H1 (cell line): ENCODE measurements at regions not wholly inside any gene's neighbourhood (a gene's known extent, or its start where the extent isn't known, plus 50 kb on each side); places are given as distances from the start of the nearest gene placed in this dataset.

Experiments
- CTCF ChIA-PET: fragments of 300-600 bp; sonication (Branson Sonifier 250); formaldehyde crosslinking; loops from one replicate; lab custom pipeline; 2021; ENCODE audit not compliant: partially characterized antibody; lab: Charles Lee
- POLR2A ChIA-PET: fragments of 300-600 bp; sonication (Branson Sonifier 250); formaldehyde crosslinking; loops from one replicate; lab custom pipeline; 2021; ENCODE audit warnings: inconsistent platforms; ENCODE audit not compliant: partially characterized antibody; lab: Charles Lee
- DNase-seq, 2 experiments: peaks; one replicate each; pipeline versions ENCODE4 v3.0.0 to v3.0.0-alpha.2; 2010 to 2022; ENCODE audit warnings: low spot score in 2 of 2, low read depth in 1 of 2, mixed read lengths in 1 of 2
- FAIRE-seq: peaks from 2 replicates; lab custom pipeline; 2011; peaks lifted over from hg19 to GRCh38; lab: Jason Lieb, UNC
- H2AFZ ChIP-seq: 2 replicates; pipeline ENCODE4 v1.8.1; 2012; ENCODE audit warnings: low read length, inconsistent platforms
- H2AK5ac ChIP-seq: 2 replicates; pipeline ENCODE4 v1.6.1; 2013; ENCODE audit warnings: low read depth, low read length
- H2BK120ac ChIP-seq: replicated peaks from 2 replicates; pipeline ENCODE3; 2013; ENCODE audit warnings: low read depth, low read length, inconsistent platforms
- H2BK12ac ChIP-seq: 2 replicates; pipeline ENCODE4 v1.6.1; 2013; ENCODE audit warnings: low read depth, low read length
- H2BK15ac ChIP-seq: 2 replicates; pipeline ENCODE4 v1.6.1; 2013; ENCODE audit warnings: low read length
- H2BK20ac ChIP-seq: 2 replicates; pipeline ENCODE4 v1.6.1; 2013; ENCODE audit warnings: low read length
- H2BK5ac ChIP-seq: 2 replicates; pipeline ENCODE4 v1.6.1; 2013; ENCODE audit warnings: low read depth, low read length
- H3K14ac ChIP-seq: 2 replicates; pipeline ENCODE4 v1.6.1; 2013; ENCODE audit warnings: inconsistent platforms; ENCODE audit not compliant: insufficient read length
- H3K18ac ChIP-seq: 2 replicates; pipeline ENCODE4 v1.6.1; 2013; ENCODE audit warnings: low read length; ENCODE audit errors: extremely low read depth
- H3K23ac ChIP-seq: 2 replicates; pipeline ENCODE4 v1.6.1; 2013; ENCODE audit warnings: inconsistent platforms; ENCODE audit not compliant: insufficient read length
- H3K23me2 ChIP-seq: 2 replicates; pipeline ENCODE4 v1.6.1; 2013; ENCODE audit warnings: low read depth, low read length
- H3K27ac ChIP-seq: 2 replicates; pipeline ENCODE4 v1.6.1; 2011; ENCODE audit warnings: low read depth, low read length, inconsistent platforms
- H3K27me3 ChIP-seq, 4 experiments: replicated peaks in 1 of 4; 1 replicate in 1 of 4; 2 replicates in 3 of 4; pipeline versions ENCODE4 v1.6.1 to v1.8.1; 2011 to 2013; ENCODE audit warnings: low read length in 3 of 4, mild to moderate bottlenecking in 3 of 4, inconsistent platforms in 2 of 4, mixed read lengths in 2 of 4, moderate library complexity in 1 of 4; ENCODE audit not compliant: control insufficient read depth in 3 of 4, insufficient read depth in 3 of 4; ENCODE audit errors: extremely low read depth in 1 of 4
- H3K36me3 ChIP-seq, 4 experiments: 2 replicates each; pipeline versions ENCODE4 v1.6.1 to v1.8.1; 2011 to 2013; ENCODE audit warnings: mild to moderate bottlenecking in 4 of 4, low read length in 3 of 4, moderate library complexity in 2 of 4, control low read depth in 1 of 4, inconsistent platforms in 1 of 4; ENCODE audit not compliant: insufficient read depth in 4 of 4, control insufficient read depth in 2 of 4
- H3K4ac ChIP-seq: replicated peaks from 2 replicates; pipeline ENCODE3; 2013; ENCODE audit warnings: low read length, low read depth, mixed read lengths, inconsistent platforms; ENCODE audit not compliant: insufficient read length
- H3K4me1 ChIP-seq, 4 experiments: replicated peaks in 1 of 4; 1 replicate in 1 of 4; 2 replicates in 3 of 4; pipeline versions ENCODE4 v1.6.1 to v1.8.1; 2011 to 2013; ENCODE audit warnings: low read length in 3 of 4, inconsistent platforms in 2 of 4, mixed read lengths in 1 of 4; ENCODE audit not compliant: insufficient read depth in 4 of 4, control insufficient read depth in 3 of 4
- H3K4me2 ChIP-seq, 2 experiments: 2 replicates each; pipeline versions ENCODE4 v1.6.1 to v1.8.1; 2011 to 2013; ENCODE audit warnings: low read depth in 2 of 2, low read length in 2 of 2, control low read depth in 1 of 2, inconsistent platforms in 1 of 2, mild to moderate bottlenecking in 1 of 2; ENCODE audit not compliant: insufficient read depth in 1 of 2
- H3K4me3 ChIP-seq, 4 experiments: fragments of 200-600, 300-600 bp in 1 of 4; sonication (generic), shearing (Covaris generic), sonication (Bioruptor Twin) in 1 of 4; 2 replicates each; pipeline versions ENCODE4 v1.5.1 to v1.8.1; 2011 to 2016; ENCODE audit warnings: low read length in 4 of 4, low read depth in 3 of 4, control low read depth in 2 of 4, inconsistent platforms in 2 of 4, mild to moderate bottlenecking in 2 of 4, mixed read lengths in 1 of 4, moderate library complexity in 1 of 4; ENCODE audit not compliant: insufficient read depth in 2 of 4; ENCODE audit errors: extremely low read depth in 1 of 4
- H3K56ac ChIP-seq: replicated peaks from 2 replicates; pipeline ENCODE3; 2013; ENCODE audit warnings: low read depth, mild to moderate bottlenecking, mixed read lengths, low read length, inconsistent platforms; ENCODE audit not compliant: insufficient read length
- H3K79me1 ChIP-seq: 2 replicates; pipeline ENCODE4 v1.6.1; 2013; ENCODE audit warnings: low read depth, low read length, control low read depth
- H3K79me2 ChIP-seq, 2 experiments: 2 replicates each; pipeline versions ENCODE4 v1.6.1 to v1.8.1; 2012 to 2013; ENCODE audit warnings: low read length in 2 of 2, mild to moderate bottlenecking in 2 of 2, inconsistent platforms in 1 of 2; ENCODE audit not compliant: insufficient read depth in 2 of 2, control insufficient read depth in 1 of 2
- H3K9ac ChIP-seq, 4 experiments: replicated peaks in 1 of 4; 1 replicate in 1 of 4; 2 replicates in 3 of 4; pipeline versions ENCODE4 v1.6.1 to v1.8.1; 2011 to 2013; ENCODE audit warnings: low read depth in 3 of 4, low read length in 3 of 4, control low read depth in 2 of 4, mild to moderate bottlenecking in 2 of 4, moderate library complexity in 2 of 4, inconsistent platforms in 1 of 4; ENCODE audit errors: extremely low read depth in 1 of 4
- H3K9me3 ChIP-seq, 2 experiments: 2 replicates each; pipeline versions ENCODE4 v1.6.1 to v1.8.1; 2012 to 2013; ENCODE audit warnings: mild to moderate bottlenecking in 2 of 2, moderate library complexity in 2 of 2, control low read depth in 1 of 2, inconsistent platforms in 1 of 2, low read depth in 1 of 2, low read length in 1 of 2, mixed read lengths in 1 of 2; ENCODE audit not compliant: insufficient read depth in 2 of 2
- H4K20me1 ChIP-seq, 2 experiments: replicated peaks in 1 of 2; 2 replicates each; pipeline versions ENCODE3 to v1.8.1; 2011 to 2013; ENCODE audit warnings: inconsistent platforms in 2 of 2, low read length in 2 of 2, mild to moderate bottlenecking in 1 of 2; ENCODE audit not compliant: insufficient read depth in 2 of 2, control insufficient read depth in 1 of 2
- H4K5ac ChIP-seq: 2 replicates; pipeline ENCODE4 v1.6.1; 2013; ENCODE audit warnings: low read length, low read depth, mixed read lengths, inconsistent platforms; ENCODE audit not compliant: insufficient read length
- H4K8ac ChIP-seq: 2 replicates; pipeline ENCODE4 v1.8.0; 2013; ENCODE audit warnings: mild to moderate bottlenecking, moderate library complexity, low read length, inconsistent platforms; ENCODE audit not compliant: insufficient read depth; ENCODE audit errors: extremely low read depth
- H4K91ac ChIP-seq: replicated peaks from 2 replicates; pipeline ENCODE3; 2013; ENCODE audit warnings: low read length, mixed read lengths, inconsistent platforms; ENCODE audit not compliant: insufficient read length
- CBX8 ChIP-seq: fragments of 300-800, 300-1000 bp; sonication (generic); IDR thresholded peaks from 2 replicates; pipeline ENCODE4 v1.7.1; 2016; ENCODE audit warnings: low read depth, low read length, borderline replicate concordance
- E2F6 ChIP-seq: IDR thresholded peaks from 2 replicates; pipeline ENCODE4 v1.6.1; 2012; ENCODE audit warnings: inconsistent platforms
- MAFK ChIP-seq: IDR thresholded peaks from 2 replicates; pipeline ENCODE4 v1.6.1; 2012; ENCODE audit warnings: low read depth, mild to moderate bottlenecking, improper control_type of control experiment, low read length
- SP1 ChIP-seq: IDR thresholded peaks from 2 replicates; pipeline ENCODE4 v1.6.1; 2011; ENCODE audit warnings: low read depth, low read length
- TAF1 ChIP-seq: IDR thresholded peaks from 2 replicates; pipeline ENCODE4 v1.6.1; 2011; ENCODE audit warnings: mild to moderate bottlenecking, low read depth, low read length
- TEAD4 ChIP-seq: IDR thresholded peaks from 2 replicates; pipeline ENCODE4 v1.6.1; 2012; ENCODE audit warnings: low read depth, low read length, inconsistent platforms, mixed read lengths
- WGBS, 2 experiments: shearing (Covaris generic) in 1 of 2; methylation state at CpG; one replicate each; pipeline versions ENCODE4 v1.1.6 to v1.1.7; 2013 to 2015; ENCODE audit warnings: low lambda C conversion rate in 2 of 2, mixed read lengths in 2 of 2, inconsistent platforms in 1 of 2, low coverage in 1 of 2, missing lambda C conversion rate in 1 of 2; ENCODE audit not compliant: insufficient replicate concordance in 2 of 2, insufficient coverage in 1 of 2, insufficient read length in 1 of 2; ENCODE audit errors: extremely low coverage in 1 of 2, missing lambda C conversion rate in 1 of 2; 5-methylcytosine and 5-hydroxymethylcytosine counted together

DNA sequence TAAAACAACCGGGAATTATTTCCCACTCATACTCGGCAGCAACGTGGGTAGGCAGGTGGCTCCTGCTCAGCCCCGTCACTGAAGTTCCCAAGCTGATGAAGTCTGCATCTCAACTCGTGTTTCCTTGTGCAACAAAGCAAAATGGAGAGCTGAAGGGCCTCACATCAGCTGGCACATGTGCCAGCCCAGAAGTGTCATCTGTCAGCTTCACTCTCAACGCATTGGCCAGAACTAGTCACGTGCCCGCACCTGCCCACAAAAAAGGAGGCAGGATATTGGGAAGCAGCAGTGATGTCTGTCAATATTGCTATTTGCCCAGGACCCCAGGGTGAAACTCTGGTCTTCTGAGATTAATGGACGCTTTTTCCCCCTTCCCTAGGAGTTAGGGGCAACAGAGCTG, 344.0 kb downstream of the BCL11B start:
- Histone ChIP-seq H3K18ac (no peak overlapping the region), H3K56ac (no peak overlapping the region), H3K79me1 (no peaks in the 10 kb centered on the region), H2BK5ac (no peak overlapping the region), H2BK120ac (no peak overlapping the region), H2BK12ac (no peak overlapping the region), H3K27me3 (no peaks in the 10 kb centered on the region), H3K4me1 (no peaks in the 10 kb centered on the region), H3K9me3 (no peaks in the 10 kb centered on the region), H3K4me2 (no peak overlapping the region), H3K4me3 (no peak overlapping the region), H3K36me3 (no peaks in the 10 kb centered on the region), H3K4ac (no peak overlapping the region), H3K23ac (no peak overlapping the region), H2BK15ac (no peak overlapping the region), H4K5ac (no peak overlapping the region), H4K8ac (no peak overlapping the region), H3K9ac (no peak overlapping the region), H4K91ac (no peak overlapping the region), H3K27ac (no peak overlapping the region), H4K20me1 (no peaks in the 10 kb centered on the region), H3K14ac (no peak overlapping the region), H2BK20ac (no peak overlapping the region), H3K79me2 (no peaks in the 10 kb centered on the region), H3K23me2 (no peaks in the 10 kb centered on the region), H2AK5ac (no peak overlapping the region), H2AFZ (no peak overlapping the region)
- POLR2A ChIA-PET = no interaction called here
- CTCF ChIA-PET = interaction anchor here (1.0 to 1.3 kb wide), 3 partner anchors 13 to 273 kb away, joined by 3 read pairs; no protein-coding TSS in a partner anchor
- FAIRE-seq (no peak), DNase-seq (no peak)
- WGBS, 2 experiments = 94% methylated on average over 9 of the region's 9 CpGs; no CpG with 5 or more reads in 1 of the 2 experiments
- TF ChIP-seq SP1 = no peak
- TF ChIP-seq E2F6 = peak; percentile 30; the same call in 1 of the 2 replicates
- no peak for TF ChIP-seq TEAD4
- TF ChIP-seq CBX8 = no peak
- TF ChIP-seq MAFK = no peak
- no peak for TF ChIP-seq TAF1
